HG02938 (cell line): ENCODE measurements at regions not wholly inside any gene's neighbourhood (a gene's known extent, or its start where the extent isn't known, plus 50 kb on each side); places are given as distances from the start of the nearest gene placed in this dataset.

Experiments used
- ATAC-seq: cut with Tn5 transposase; IDR thresholded peaks from one replicate; pipeline ENCODE4 v1.9.1; 2021; ENCODE audit warnings: mild to moderate bottlenecking, moderate library complexity; ENCODE audit not compliant: unreplicated experiment

DNA sequence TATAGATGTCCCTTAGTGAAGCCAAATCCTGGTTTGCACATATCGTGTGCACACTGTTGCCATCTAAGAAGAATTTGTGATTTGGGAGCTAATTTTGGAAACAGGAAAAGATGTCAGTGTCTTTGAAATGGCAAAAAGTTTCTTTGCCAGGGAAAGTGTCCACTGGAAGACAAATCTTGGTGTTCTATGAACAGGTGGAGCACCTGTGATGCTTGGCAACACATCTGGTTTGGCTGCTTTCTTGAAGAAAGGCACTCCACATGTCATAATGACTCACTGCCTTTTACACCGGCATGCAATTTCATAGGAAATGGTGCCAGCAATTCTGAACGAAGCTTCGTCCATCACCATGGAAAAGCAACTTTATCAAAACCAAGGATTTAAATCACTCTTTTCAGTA is 1040.0 kb upstream of the MAP3K7 start:
- no peak for ATAC-seq

- no peak for ATAC-seq
These were observed 1026.6 kb upstream of the MAP3K7 start for GRCh38 chr6:91613481-91613880.

GRCh38 chr6:91611190-91611589 is 1024.3 kb upstream of the MAP3K7 start:
- no peak for ATAC-seq

DNA sequence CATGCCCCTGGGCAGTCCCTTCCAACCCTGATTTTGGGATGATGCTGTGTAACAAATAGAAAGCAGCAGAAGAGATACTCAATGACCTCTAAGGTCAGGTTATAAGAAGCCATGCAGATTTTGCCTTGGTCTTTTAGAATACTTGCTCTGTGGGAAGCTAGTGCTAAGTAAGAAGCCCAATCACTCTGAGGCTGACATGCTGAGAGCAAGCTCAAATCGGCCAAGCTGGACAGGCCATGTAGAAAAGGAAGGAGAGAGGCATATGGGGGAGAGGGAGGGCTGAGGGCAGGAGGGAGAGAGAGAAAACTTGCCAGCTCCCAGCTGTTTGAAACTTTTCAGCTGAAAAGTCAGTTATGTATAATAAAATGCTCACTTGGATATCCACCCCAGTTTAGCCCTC is 1021.6 kb upstream of the MAP3K7 start:
- no peak for ATAC-seq

- no peak for ATAC-seq
These were observed 1019.5 kb upstream of the MAP3K7 start for GRCh38 chr6:91606148-91606901.

DNA sequence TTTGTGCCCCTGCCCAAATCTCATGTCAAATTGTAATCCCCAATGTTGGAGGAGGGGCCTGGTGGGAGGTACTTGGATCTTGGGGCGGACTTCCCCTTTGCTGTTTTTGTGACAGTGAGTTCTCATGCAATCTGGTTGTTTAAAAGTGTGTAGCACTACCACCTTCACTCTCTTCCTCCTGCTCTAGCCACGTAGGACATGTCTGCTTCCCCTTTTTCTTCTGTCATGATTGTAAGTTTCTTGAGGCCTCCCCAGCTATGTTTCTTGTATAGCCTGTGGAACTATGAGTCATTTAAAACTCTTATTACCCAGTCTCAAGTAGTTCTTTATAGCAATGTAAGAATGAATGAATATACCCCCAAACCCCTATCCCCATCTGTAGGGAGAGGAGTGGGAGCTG is 1013.7 kb upstream of the MAP3K7 start:
- no peak for ATAC-seq

DNA sequence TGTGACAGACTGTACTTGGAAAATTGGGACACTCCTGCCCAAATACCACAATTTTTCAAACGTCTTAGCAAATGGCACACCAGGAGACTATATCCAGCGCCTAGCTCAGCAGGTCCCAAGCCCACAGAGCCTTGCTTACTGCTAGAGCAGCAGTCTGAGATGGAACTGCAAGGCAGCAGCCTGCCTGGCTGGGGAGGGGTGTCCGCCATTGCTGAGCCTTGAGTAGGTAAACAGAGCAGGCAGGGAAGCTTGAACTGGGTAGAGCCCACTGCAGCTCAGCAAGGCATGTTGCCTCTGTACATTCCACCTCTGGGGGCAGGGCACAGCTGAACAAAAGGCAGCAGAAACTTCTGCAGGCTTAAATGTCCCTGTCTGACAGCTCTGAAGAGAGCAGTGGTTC is 1003.3 kb upstream of the MAP3K7 start:
- ATAC-seq, result no peak

GRCh38 chr6:91580635-91581034 is 993.8 kb upstream of the MAP3K7 start:
- ATAC-seq, result no peak

DNA sequence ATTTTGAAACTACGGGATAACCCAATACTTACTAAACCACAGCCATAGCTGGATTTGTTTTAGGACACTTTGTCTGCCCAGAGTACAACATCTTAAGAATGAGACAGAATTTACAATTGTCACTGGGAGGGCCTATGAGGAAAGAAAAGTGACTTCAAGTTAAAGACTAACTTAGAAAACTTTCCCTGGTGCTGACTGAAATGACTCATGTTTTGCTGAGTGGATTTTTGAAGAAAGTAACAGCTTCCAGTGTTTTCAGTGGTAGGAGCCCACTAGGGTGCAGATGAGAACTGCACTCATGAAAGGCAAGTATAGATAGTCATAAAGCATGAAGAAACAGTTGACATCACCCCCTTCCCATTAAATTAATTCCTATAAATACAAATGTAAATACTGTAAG is 988.2 kb upstream of the MAP3K7 start:
- peak; percentile 85 for ATAC-seq

GRCh38 chr6:91573826-91574416 is 987.0 kb upstream of the MAP3K7 start:
- no peak for ATAC-seq

- no peak for ATAC-seq
These were observed 986.0 kb upstream of the MAP3K7 start for GRCh38 chr6:91572878-91573277.

- ATAC-seq, result no peak
These were observed 982.2 kb upstream of the MAP3K7 start for GRCh38 chr6:91569071-91569470.

DNA sequence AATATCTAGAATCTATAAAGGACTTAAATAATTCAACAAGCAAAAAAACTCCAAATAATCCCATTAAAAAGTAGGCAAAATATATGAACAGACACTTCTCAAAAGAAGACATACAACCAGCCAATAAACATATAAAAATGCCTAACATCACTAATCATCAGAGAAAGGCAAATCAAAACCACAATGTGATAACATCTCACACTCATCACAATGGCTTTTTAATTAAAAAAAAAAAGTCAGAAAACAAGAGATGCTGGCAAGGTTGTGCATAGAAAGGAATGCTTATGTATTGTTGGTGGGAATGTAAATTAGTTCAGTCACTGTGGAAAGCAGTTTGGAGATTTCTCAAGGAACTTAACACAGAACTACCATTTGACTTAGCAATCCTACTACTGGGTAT is 979.6 kb upstream of the MAP3K7 start:
- ATAC-seq, result no peak

DNA sequence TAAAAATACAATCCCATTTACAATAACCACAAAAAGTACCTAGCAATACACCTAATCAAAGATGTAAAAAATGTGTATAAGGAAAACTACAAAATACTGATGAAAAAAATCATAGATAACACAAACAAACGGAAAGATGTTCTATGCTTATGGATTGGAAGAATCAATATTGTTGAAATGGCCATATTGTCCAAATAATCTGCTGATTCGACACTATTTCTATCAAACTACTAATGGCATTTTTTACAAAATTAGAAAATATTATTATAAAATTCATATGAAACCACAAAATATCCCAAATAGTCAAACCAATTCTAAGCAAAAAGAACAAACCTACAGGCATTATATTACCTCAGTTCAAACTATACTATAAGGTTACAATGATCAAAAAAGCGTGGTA is 978.3 kb upstream of the MAP3K7 start:
- no peak for ATAC-seq

- no peak for ATAC-seq
These were observed 976.1 kb upstream of the MAP3K7 start for GRCh38 chr6:91562955-91563354.

- no peak for ATAC-seq
These were observed 973.5 kb upstream of the MAP3K7 start for GRCh38 chr6:91560409-91560808.

DNA sequence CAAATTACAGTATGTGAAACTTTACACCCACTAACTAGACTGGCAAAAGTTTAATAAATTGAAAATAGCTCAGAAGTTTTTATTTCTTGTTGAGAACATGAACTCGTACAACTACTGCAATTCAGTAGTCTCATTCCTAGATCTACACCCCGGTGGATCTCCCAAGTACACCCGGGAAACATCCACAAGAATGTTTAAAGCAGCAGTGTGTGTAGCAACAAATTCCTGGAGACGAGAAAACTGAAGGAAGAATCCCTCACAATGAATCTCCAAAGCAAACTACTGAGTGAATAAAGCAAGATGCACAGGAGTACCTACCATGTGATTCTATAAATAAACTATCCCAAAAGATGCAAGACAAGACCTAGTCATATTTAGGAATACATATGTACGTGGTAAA is 954.0 kb upstream of the MAP3K7 start:
- ATAC-seq, result no peak

DNA sequence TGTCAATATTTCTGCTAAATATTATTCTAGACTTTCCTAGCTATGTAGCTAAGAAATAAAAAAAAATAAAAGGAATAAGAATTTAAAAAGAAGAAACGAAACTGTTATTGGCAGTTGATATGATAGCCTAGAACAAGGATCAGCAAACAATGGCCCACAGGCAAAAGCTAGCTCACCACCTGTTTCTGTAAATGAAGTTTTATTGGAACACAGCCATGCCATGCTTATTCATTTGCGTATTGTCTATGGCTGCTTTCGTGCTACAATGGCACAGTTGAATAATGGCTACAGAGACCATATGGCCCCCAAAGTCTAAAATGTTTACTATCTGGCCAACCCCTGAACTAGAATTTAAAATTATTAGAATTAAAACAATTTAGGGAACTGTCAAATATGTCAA is 952.6 kb upstream of the MAP3K7 start:
- no peak for ATAC-seq

GRCh38 chr6:91538622-91539021 is 951.8 kb upstream of the MAP3K7 start:
- ATAC-seq, result no peak

GRCh38 chr6:91534614-91535013 is 947.7 kb upstream of the MAP3K7 start:
- no peak for ATAC-seq

DNA sequence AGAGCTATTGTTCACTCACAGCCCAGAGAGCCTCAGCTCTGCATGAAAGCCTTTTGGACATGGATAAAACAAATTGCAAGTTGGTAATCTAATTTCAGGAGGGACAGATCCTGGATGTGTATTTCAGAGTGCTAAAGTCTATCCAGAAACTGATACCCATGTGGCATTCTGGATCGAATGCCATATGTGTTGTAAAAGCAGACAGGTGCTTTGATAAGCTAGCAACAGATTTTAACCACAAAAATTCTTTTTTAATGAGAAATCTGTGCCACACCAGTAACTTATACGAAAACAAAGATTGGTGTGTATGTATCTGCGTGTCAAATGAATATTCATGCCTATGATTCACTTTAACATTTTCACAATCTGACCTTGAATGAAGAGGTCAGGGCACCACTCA is 936.6 kb upstream of the MAP3K7 start:
- no peak for ATAC-seq

DNA sequence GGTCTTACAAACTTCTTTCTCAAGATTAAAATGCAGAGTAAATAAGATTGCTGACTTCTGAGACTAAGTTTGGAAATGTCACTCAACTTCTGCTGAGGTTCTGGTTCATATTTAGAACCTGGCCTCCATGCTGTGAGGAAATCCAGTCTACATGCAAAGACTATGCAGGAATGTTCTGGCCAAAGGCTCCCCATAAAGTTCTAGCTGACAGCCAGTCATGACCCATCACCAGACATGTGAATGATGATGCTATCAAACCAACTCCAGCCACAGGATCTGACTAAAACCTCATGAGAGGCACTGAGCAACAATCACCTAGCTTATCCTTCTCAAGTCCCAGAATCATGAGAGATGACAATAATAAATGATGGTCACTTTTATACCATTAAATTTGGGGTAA is 935.1 kb upstream of the MAP3K7 start:
- ATAC-seq, result no peak

GRCh38 chr6:91509711-91510110 is 922.8 kb upstream of the MAP3K7 start:
- no peak for ATAC-seq
